Skeletal muscle cell (primary cell): ENCODE measurements at regions not wholly inside any gene's neighbourhood (a gene's known extent, or its start where the extent isn't known, plus 50 kb on each side); places are given as distances from the start of the nearest gene placed in this dataset.

Experiments
- DNase-seq: peaks from one replicate; pipeline ENCODE4 v3.0.0-alpha.2; 2010; ENCODE audit warnings: low read depth
- H3K4me3 ChIP-seq: 2 replicates; pipeline ENCODE4 v1.5.1; 2011; ENCODE audit warnings: low read depth, mild to moderate bottlenecking, control low read depth, low read length, moderate library complexity

- no peak for DNase-seq
- no peak overlapping the region for H3K4me3 ChIP-seq
Observed at GRCh38 chr10:125325326-125325725, 165.0 kb upstream of the CTBP2 start.

- DNase-seq = no peak
- H3K4me3 ChIP-seq = no peak overlapping the region
Observed at GRCh38 chr10:125316436-125316835, 156.1 kb upstream of the CTBP2 start.

- no peak overlapping the region for H3K4me3 ChIP-seq
- no peak for DNase-seq
Observed at GRCh38 chr10:125300937-125301336, 140.6 kb upstream of the CTBP2 start.

- H3K4me3 ChIP-seq = no peak overlapping the region
Observed at GRCh38 chr10:125299461-125299860, 139.1 kb upstream of the CTBP2 start.

GRCh38 chr10:125296598-125296997 lies 136.2 kb upstream of the CTBP2 start:
- H3K4me3 ChIP-seq = no peak overlapping the region

More at GRCh38 chr10:125299461-125299860, 139.1 kb upstream of the CTBP2 start:
- DNase-seq = no peak

GRCh38 chr10:125294109-125294508 lies 133.7 kb upstream of the CTBP2 start:
- no peak for DNase-seq
- H3K4me3 ChIP-seq = no peak overlapping the region

More at GRCh38 chr10:125296598-125296997, 136.2 kb upstream of the CTBP2 start:
- no peak for DNase-seq

GRCh38 chr10:125291836-125292235 lies 131.5 kb upstream of the CTBP2 start:
- H3K4me3 ChIP-seq = no peak overlapping the region
- DNase-seq = no peak

- H3K4me3 ChIP-seq = no peak overlapping the region
- no peak for DNase-seq
Observed at GRCh38 chr10:125289461-125289860, 129.1 kb upstream of the CTBP2 start.

- no peak for DNase-seq
- H3K4me3 ChIP-seq = no peak overlapping the region
Observed at GRCh38 chr10:125284875-125285597, 124.7 kb upstream of the CTBP2 start.

- no peak for DNase-seq
- no peak overlapping the region for H3K4me3 ChIP-seq
Observed at GRCh38 chr10:125283836-125284614, 123.7 kb upstream of the CTBP2 start.

GRCh38 chr10:125283191-125283835 lies 123.0 kb upstream of the CTBP2 start:
- no peak for DNase-seq
- no peak overlapping the region for H3K4me3 ChIP-seq

- no peak for DNase-seq
Observed at GRCh38 chr10:125281091-125281490, 120.7 kb upstream of the CTBP2 start.

GRCh38 chr10:125276133-125276532 lies 115.8 kb upstream of the CTBP2 start:
- DNase-seq = no peak
- H3K4me3 ChIP-seq = no peak overlapping the region

More at GRCh38 chr10:125281091-125281490, 120.7 kb upstream of the CTBP2 start:
- no peak overlapping the region for H3K4me3 ChIP-seq

- no peak overlapping the region for H3K4me3 ChIP-seq
- no peak for DNase-seq
Observed at GRCh38 chr10:125274961-125275360, 114.6 kb upstream of the CTBP2 start.

GRCh38 chr10:125273023-125273422 lies 112.7 kb upstream of the CTBP2 start:
- H3K4me3 ChIP-seq = no peak overlapping the region
- no peak for DNase-seq

GRCh38 chr10:125269716-125270115 lies 109.4 kb upstream of the CTBP2 start:
- no peak overlapping the region for H3K4me3 ChIP-seq
- no peak for DNase-seq

GRCh38 chr10:125266966-125267365 lies 106.6 kb upstream of the CTBP2 start:
- no peak overlapping the region for H3K4me3 ChIP-seq

GRCh38 chr10:125266541-125266940 lies 106.2 kb upstream of the CTBP2 start:
- DNase-seq = no peak
- no peak overlapping the region for H3K4me3 ChIP-seq

More at GRCh38 chr10:125266966-125267365, 106.6 kb upstream of the CTBP2 start:
- DNase-seq = no peak

- no peak for DNase-seq
- no peak overlapping the region for H3K4me3 ChIP-seq
Observed at GRCh38 chr10:125265579-125265955, 105.2 kb upstream of the CTBP2 start.
